ENCODE measurements at regions not wholly inside any gene's neighbourhood (a gene's known extent, or its start where the extent isn't known, plus 50 kb on each side); places are given as distances from the start of the nearest gene placed in this dataset.

DNA sequence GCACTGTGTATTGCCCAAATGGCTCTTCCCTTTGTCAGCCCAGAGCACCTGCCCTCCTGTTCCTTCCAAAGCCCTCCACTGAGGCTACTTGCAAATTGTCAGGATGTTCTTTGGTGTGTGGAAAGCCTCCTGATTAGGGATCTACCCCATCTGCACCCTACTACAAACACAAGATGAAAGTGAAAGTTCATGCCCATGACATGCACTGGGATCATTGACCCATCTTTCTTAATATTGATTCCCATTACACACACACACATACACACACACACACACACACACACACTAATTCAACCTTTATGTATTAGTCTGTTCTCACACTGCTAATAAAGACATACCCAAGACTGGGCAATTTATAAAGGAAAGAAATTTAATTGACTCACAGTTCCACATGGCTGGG, 213.7 kb upstream of the IGFBP3 start:
- Histone ChIP-seq H3K36me3 (ENCODE audit: insufficient read depth, low read length) (no peaks in the 10 kb centered on the region), H3K4me2 (ENCODE audit: low read length) (no peak overlapping the region), H3K9me3 (ENCODE audit: low read length) (no peaks in the 10 kb centered on the region), H4K20me1 (ENCODE audit: insufficient read depth, low read length) (no peaks in the 10 kb centered on the region), H3K4me1 (ENCODE audit: insufficient read depth, low read length, poor library complexity, severe bottlenecking) (no peaks in the 10 kb centered on the region), H3K4me3 (ENCODE audit: low read depth, low read length, poor library complexity, severe bottlenecking) (no peak overlapping the region), H3K79me2 (ENCODE audit: insufficient read depth, low read depth, low read length) (no peaks in the 10 kb centered on the region), H3K27ac (ENCODE audit: low read depth, low read length, poor library complexity, severe bottlenecking) (no peak overlapping the region), H2AFZ (ENCODE audit: low read length) (no peak overlapping the region), H3K9me2 (ENCODE audit: insufficient read depth, low read length) (no peaks in the 10 kb centered on the region)
- no peak for DNase-seq (ENCODE audit: low spot score)
- TF ChIP-seq, protein P1, sequence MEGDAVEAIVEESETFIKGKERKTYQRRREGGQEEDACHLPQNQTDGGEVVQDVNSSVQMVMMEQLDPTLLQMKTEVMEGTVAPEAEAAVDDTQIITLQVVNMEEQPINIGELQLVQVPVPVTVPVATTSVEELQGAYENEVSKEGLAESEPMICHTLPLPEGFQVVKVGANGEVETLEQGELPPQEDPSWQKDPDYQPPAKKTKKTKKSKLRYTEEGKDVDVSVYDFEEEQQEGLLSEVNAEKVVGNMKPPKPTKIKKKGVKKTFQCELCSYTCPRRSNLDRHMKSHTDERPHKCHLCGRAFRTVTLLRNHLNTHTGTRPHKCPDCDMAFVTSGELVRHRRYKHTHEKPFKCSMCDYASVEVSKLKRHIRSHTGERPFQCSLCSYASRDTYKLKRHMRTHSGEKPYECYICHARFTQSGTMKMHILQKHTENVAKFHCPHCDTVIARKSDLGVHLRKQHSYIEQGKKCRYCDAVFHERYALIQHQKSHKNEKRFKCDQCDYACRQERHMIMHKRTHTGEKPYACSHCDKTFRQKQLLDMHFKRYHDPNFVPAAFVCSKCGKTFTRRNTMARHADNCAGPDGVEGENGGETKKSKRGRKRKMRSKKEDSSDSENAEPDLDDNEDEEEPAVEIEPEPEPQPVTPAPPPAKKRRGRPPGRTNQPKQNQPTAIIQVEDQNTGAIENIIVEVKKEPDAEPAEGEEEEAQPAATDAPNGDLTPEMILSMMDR (conservative IDR thresholded peaks at IDR 0.05; ENCODE audit: low read length): no peak
- no peak for TF ChIP-seq EZH2phosphoT487 (IDR thresholded peaks at IDR 0.05; ENCODE audit: borderline replicate concordance, low read depth, low read length)
- no TSS peak for BruUV-seq (replicated peaks)
- ChIA-PET CTCF (ENCODE audit: unreplicated experiment) (no interaction called here), POLR2A (no interaction called here)
- intact Hi-C loops (cut with micrococcal nuclease; ENCODE audit: unreplicated experiment): loop anchor here (5.0 kb wide), 1 partner anchor 1048 kb away; no protein-coding TSS in a partner anchor

DNA sequence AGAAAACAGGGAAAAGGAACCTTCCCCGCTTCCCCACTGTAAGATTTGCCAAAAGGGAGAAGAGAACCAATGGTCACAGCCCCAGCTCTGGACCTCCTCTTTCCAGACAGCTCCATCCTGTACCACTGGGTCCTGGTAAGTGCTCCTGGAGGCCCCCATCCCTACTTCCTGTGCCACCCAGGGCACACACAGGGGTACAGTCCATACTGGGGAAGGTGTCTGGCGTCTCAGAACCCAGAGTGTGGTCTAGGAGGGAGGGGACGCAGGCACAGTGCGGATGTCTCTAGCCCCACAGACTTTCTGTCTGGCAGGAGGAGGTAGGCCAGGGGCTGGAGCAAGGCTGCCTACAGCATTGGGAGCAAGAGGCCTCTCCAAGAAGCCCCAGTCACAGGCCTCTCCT, 213.3 kb upstream of the IGFBP3 start:
- intact Hi-C loops (cut with micrococcal nuclease; ENCODE audit: unreplicated experiment): loop anchor here (5.0 kb wide), 1 partner anchor 1048 kb away; no protein-coding TSS in a partner anchor
- POLR2A ChIA-PET: no interaction called here
- H3K4me2 ChIP-seq (ENCODE audit: low read length): no peak overlapping the region
- DNase-seq (ENCODE audit: low spot score): no peak
- no peaks in the 10 kb centered on the region for H3K9me2 ChIP-seq (ENCODE audit: insufficient read depth, low read length)
- no peaks in the 10 kb centered on the region for H3K79me2 ChIP-seq (ENCODE audit: insufficient read depth, low read depth, low read length)
- CTCF ChIA-PET (ENCODE audit: unreplicated experiment): no interaction called here
- no peaks in the 10 kb centered on the region for H3K4me1 ChIP-seq (ENCODE audit: insufficient read depth, low read length, poor library complexity, severe bottlenecking)
- no peak overlapping the region for H2AFZ ChIP-seq (ENCODE audit: low read length)
- no TSS peak for BruUV-seq (replicated peaks)
- no peak overlapping the region for H3K4me3 ChIP-seq (ENCODE audit: low read depth, low read length, poor library complexity, severe bottlenecking)
- no peak overlapping the region for H3K27ac ChIP-seq (ENCODE audit: low read depth, low read length, poor library complexity, severe bottlenecking)
- H3K9me3 ChIP-seq (ENCODE audit: low read length): no peaks in the 10 kb centered on the region
- no peaks in the 10 kb centered on the region for H4K20me1 ChIP-seq (ENCODE audit: insufficient read depth, low read length)
- TF ChIP-seq, protein P1 (conservative IDR thresholded peaks at IDR 0.05; ENCODE audit: low read length): no peak
- TF ChIP-seq EZH2phosphoT487 (IDR thresholded peaks at IDR 0.05; ENCODE audit: borderline replicate concordance, low read depth, low read length): no peak
- H3K36me3 ChIP-seq (ENCODE audit: insufficient read depth, low read length): no peaks in the 10 kb centered on the region

DNA sequence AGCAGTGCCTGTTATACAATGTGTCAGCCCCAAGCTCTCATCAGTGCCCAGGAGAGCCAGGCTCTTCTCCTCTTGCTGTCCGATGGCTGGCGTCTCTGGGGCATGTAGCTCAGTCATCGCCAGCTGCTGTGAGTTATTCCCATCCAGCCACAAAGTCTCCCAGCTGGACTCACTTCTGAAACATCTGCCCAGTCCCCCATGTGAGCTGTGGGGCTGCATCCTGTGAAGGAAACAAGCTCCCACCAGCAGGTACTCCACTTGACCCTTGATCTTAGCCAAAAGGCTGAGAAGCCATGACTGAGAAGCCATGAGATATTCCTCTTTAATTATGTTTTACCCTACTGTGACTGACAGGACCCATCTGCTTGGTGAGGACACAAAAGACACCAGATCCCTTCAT, 212.7 kb upstream of the IGFBP3 start:
- Histone ChIP-seq H3K4me1 (ENCODE audit: insufficient read depth, low read length, poor library complexity, severe bottlenecking) (no peaks in the 10 kb centered on the region), H4K20me1 (ENCODE audit: insufficient read depth, low read length) (no peaks in the 10 kb centered on the region), H3K9me2 (ENCODE audit: insufficient read depth, low read length) (no peaks in the 10 kb centered on the region), H2AFZ (ENCODE audit: low read length) (no peak overlapping the region), H3K36me3 (ENCODE audit: insufficient read depth, low read length) (no peaks in the 10 kb centered on the region), H3K27ac (ENCODE audit: low read depth, low read length, poor library complexity, severe bottlenecking) (no peak overlapping the region), H3K79me2 (ENCODE audit: insufficient read depth, low read depth, low read length) (no peaks in the 10 kb centered on the region), H3K9me3 (ENCODE audit: low read length) (no peaks in the 10 kb centered on the region), H3K4me2 (ENCODE audit: low read length) (no peak overlapping the region), H3K4me3 (ENCODE audit: low read depth, low read length, poor library complexity, severe bottlenecking) (no peak overlapping the region)
- TF ChIP-seq, protein P1 (conservative IDR thresholded peaks at IDR 0.05; ENCODE audit: low read length): no peak
- TF ChIP-seq EZH2phosphoT487 (IDR thresholded peaks at IDR 0.05; ENCODE audit: borderline replicate concordance, low read depth, low read length): no peak
- ChIA-PET CTCF (ENCODE audit: unreplicated experiment) (no interaction called here), POLR2A (no interaction called here)
- DNase-seq (ENCODE audit: low spot score): no peak
- intact Hi-C loops (cut with micrococcal nuclease; ENCODE audit: unreplicated experiment): loop anchor here (5.0 kb wide), 1 partner anchor 1049 kb away; no protein-coding TSS in a partner anchor
- BruUV-seq (replicated peaks): no TSS peak
